ENCODE measurements at regions not wholly inside any gene's neighbourhood (a gene's known extent, or its start where the extent isn't known, plus 50 kb on each side); places are given as distances from the start of the nearest gene placed in this dataset.

DNA sequence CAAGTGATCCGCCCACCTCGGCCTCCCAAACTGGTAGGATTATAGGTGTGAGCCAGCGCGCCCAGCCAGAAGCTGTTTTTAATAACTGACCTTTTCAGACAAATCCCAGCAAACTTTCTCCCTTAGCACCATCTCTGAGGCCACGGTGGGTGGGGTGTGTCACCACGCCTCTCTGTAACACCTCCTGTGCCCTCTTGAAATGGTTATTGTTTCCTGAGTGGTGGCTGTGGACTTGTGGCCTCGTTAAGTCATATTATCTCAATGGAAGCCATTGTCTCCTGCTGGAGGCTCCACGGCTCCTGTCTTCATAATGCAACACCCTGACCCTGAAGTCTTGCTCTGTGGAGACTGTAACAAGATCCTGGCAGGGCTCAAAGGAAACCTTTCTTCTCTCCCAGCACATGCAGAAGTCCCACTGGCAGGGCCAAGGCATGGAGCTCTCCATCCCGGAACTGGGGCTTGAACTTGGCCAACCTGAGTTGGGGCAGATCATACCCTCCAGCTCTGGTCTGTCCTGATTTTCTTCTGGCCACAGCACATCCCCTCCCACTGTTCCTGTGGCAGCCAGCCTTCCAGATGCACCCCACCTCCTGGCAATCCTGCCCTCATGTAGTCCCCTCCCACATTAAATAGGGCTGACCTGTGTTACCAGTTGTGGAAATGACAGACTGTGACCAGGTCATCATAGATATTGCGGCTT, 81.1 kb downstream of the SNX5 start:
- CTCF ChIA-PET (ENCODE audit: low intra/inter-chr PET ratio, low total read pairs) = no interaction called here
- TF ChIP-seq SAP130 (CRISPR knock-in tag; IDR thresholded peaks at IDR 0.05; ENCODE audit: low read depth) (peak; percentile 50; the same call in 1 of the 2 replicates), KDM6A (CRISPR knock-in tag; IDR thresholded peaks at IDR 0.05; ENCODE audit: low read depth) (peak; percentile 48; the same call in 1 of the 2 replicates), ZNF326 (CRISPR knock-in tag; IDR thresholded peaks at IDR 0.05; ENCODE audit: borderline replicate concordance) (0 out of 2 replicates have a peak, but pooled peaks have one; percentile 48), FIP1L1 (IDR thresholded peaks at IDR 0.05; ENCODE audit: borderline replicate concordance, insufficient read depth, low read depth, low read length) (no peak), HDAC1 (CRISPR knock-in tag; IDR thresholded peaks at IDR 0.05) (peak; percentile 69), ZNF253 (CRISPR knock-in tag; IDR thresholded peaks at IDR 0.05; ENCODE audit: borderline replicate concordance) (0 out of 2 replicates have a peak, but pooled peaks have one; percentile 59), SATB2 (CRISPR knock-in tag; IDR thresholded peaks at IDR 0.05) (no peak), ASH2L (IDR thresholded peaks at IDR 0.05; ENCODE audit: insufficient read length, low read depth, low read length) (peak; percentile 47), HOXA3 (CRISPR knock-in tag; IDR thresholded peaks at IDR 0.05) (peak; percentile 65; the same call in 1 of the 2 replicates), CEBPG (CRISPR knock-in tag; IDR thresholded peaks at IDR 0.05) (peak; percentile 71; the same call in 1 of the 2 replicates), CREM (IDR thresholded peaks at IDR 0.05) (peak; percentile 68; the same call in 1 of the 2 replicates), CREM (CRISPR knock-in tag; IDR thresholded peaks at IDR 0.05) (no peak), ZNF788 (CRISPR knock-in tag; IDR thresholded peaks at IDR 0.05; ENCODE audit: borderline replicate concordance) (peak; percentile 59; the same call in 1 of the 2 replicates), SOX5 (CRISPR knock-in tag; IDR thresholded peaks at IDR 0.05; ENCODE audit: borderline replicate concordance) (peak; percentile 98), ZEB1 (IDR thresholded peaks at IDR 0.05; ENCODE audit: insufficient replicate concordance, low read depth) (no peak), ZMYM3 (CRISPR knock-in tag; IDR thresholded peaks at IDR 0.05) (peak; percentile 55), ISX (CRISPR knock-in tag; conservative IDR thresholded peaks at IDR 0.05) (no peak), ZNF431 (CRISPR knock-in tag; IDR thresholded peaks at IDR 0.05; ENCODE audit: borderline replicate concordance, low read depth) (peak; percentile 53; the same call in 1 of the 2 replicates), ZNF264 (CRISPR knock-in tag; IDR thresholded peaks at IDR 0.05) (no peak), KMT2B (CRISPR knock-in tag; IDR thresholded peaks at IDR 0.05) (peak; percentile 51; the same call in 1 of the 2 replicates), KDM1A (CRISPR knock-in tag; IDR thresholded peaks at IDR 0.05) (peak; percentile 21; the same call in 1 of the 2 replicates), ATF1 (CRISPR knock-in tag; IDR thresholded peaks at IDR 0.05) (0 out of 2 replicates have a peak, but pooled peaks have one; percentile 6), MIER3 (CRISPR knock-in tag; IDR thresholded peaks at IDR 0.05; ENCODE audit: borderline replicate concordance) (peak; percentile 47; the same call in 1 of the 2 replicates), MED8 (CRISPR knock-in tag; IDR thresholded peaks at IDR 0.05; ENCODE audit: insufficient replicate concordance) (peak; percentile 83)
- TF ChIP-seq, protein P1, sequence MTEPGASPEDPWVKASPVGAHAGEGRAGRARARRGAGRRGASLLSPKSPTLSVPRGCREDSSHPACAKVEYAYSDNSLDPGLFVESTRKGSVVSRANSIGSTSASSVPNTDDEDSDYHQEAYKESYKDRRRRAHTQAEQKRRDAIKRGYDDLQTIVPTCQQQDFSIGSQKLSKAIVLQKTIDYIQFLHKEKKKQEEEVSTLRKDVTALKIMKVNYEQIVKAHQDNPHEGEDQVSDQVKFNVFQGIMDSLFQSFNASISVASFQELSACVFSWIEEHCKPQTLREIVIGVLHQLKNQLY (CRISPR knock-in tag; IDR thresholded peaks at IDR 0.05) = 0 out of 2 replicates have a peak, but pooled peaks have one; percentile 29
- TF ChIP-seq, protein P2, sequence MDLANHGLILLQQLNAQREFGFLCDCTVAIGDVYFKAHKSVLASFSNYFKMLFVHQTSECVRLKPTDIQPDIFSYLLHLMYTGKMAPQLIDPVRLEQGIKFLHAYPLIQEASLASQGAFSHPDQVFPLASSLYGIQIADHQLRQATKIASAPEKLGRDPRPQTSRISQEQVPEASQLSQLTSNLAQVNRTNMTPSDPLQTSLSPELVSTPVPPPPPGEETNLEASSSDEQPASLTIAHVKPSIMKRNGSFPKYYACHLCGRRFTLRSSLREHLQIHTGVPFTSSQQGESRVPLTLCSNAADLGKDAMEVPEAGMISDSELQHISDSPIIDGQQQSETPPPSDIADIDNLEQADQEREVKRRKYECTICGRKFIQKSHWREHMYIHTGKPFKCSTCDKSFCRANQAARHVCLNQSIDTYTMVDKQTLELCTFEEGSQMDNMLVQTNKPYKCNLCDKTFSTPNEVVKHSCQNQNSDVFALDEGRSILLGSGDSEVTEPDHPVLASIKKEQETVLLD (CRISPR knock-in tag; IDR thresholded peaks at IDR 0.05; ENCODE audit: low read depth) = no peak

More for the DNA sequence above, 81.1 kb downstream of the SNX5 start:
- no TSS peak for BruUV-seq (replicated peaks)
- Histone ChIP-seq H2AFZ (ENCODE audit: low read length) (no peak overlapping the region), H3K79me2 (ENCODE audit: insufficient read depth, low read length) (no peaks in the 10 kb centered on the region), H4K20me1 (ENCODE audit: insufficient read depth, low read length) (no peaks in the 10 kb centered on the region), H3K4me1 (ENCODE audit: insufficient read depth, low read length) (peaks cover 81% of the 10 kb centered on the region), H3K27me3 (ENCODE audit: control insufficient read depth in 1 of 2, insufficient read depth in 2 of 2, low read length in 2 of 2) (no peaks in the 10 kb centered on the region), H3K36me3 (replicated peaks in 1 of 2; ENCODE audit: control insufficient read depth in 1 of 2, insufficient read depth in 2 of 2, low read length in 2 of 2) (no peaks in the 10 kb centered on the region), H3K4me3 (replicated peaks in 1 of 3; ENCODE audit: insufficient read depth in 1 of 3, low read depth in 2 of 3, low read length in 3 of 3) (no peak overlapping the region), H3K4me2 (ENCODE audit: low read depth, low read length) (peak overlapping the region; percentile 25), H3K27ac (ENCODE audit: extremely low read length, insufficient read depth, low read length) (peak overlapping the region; percentile 32), H3K9me3 (ENCODE audit: low read length) (peaks cover 20% of the 10 kb centered on the region), H3K9ac (ENCODE audit: insufficient read depth, low read depth, low read length) (0 out of 2 replicates have a peak overlapping the region, but pooled peaks have one; percentile 2)
- ATAC-seq (peak; percentile 29), DNase-seq (ENCODE audit: low spot score) (peak; percentile 88), FAIRE-seq (peak; percentile 83)
- WGBS (ENCODE audit: low lambda C conversion rate) = 54% methylated on average over 10 of the region's 10 CpGs
- in situ Hi-C loops (cut with HindIII; ENCODE audit: extremely low pct_ligation_motif_present, low pct_unique_long_range_greater_than_20kb) (no loop called here), intact Hi-C loops (cut with micrococcal nuclease; ENCODE audit: unreplicated experiment) (no loop called here)
- POLR2A ChIA-PET = interaction anchor here (1.0 to 21.6 kb wide), 5 partner anchors 8 to 205 kb away, joined by 3 to 724 read pairs (median 8); partner anchors contain the start of gene RRBP1

All from HepG2 (cell line).